GM21737 (cell line): ENCODE measurements at regions not wholly inside any gene's neighbourhood (a gene's known extent, or its start where the extent isn't known, plus 50 kb on each side); places are given as distances from the start of the nearest gene placed in this dataset.
"Not testable (repeated sequence)": the region's sequence is repeated elsewhere in the genome, so short reads cannot be mapped to it uniquely, and the experiment has no call there.

ENCODE experiments used
- ATAC-seq: cut with Tn5 transposase; IDR thresholded peaks from one replicate; pipeline ENCODE4 v1.9.1; 2021; ENCODE audit warnings: mild to moderate bottlenecking, moderate library complexity; ENCODE audit not compliant: unreplicated experiment

- peak; percentile 30 for ATAC-seq
Observed at GRCh38 chr4:49153011-49153410, 166.9 kb downstream of the CWH43 start.

DNA sequence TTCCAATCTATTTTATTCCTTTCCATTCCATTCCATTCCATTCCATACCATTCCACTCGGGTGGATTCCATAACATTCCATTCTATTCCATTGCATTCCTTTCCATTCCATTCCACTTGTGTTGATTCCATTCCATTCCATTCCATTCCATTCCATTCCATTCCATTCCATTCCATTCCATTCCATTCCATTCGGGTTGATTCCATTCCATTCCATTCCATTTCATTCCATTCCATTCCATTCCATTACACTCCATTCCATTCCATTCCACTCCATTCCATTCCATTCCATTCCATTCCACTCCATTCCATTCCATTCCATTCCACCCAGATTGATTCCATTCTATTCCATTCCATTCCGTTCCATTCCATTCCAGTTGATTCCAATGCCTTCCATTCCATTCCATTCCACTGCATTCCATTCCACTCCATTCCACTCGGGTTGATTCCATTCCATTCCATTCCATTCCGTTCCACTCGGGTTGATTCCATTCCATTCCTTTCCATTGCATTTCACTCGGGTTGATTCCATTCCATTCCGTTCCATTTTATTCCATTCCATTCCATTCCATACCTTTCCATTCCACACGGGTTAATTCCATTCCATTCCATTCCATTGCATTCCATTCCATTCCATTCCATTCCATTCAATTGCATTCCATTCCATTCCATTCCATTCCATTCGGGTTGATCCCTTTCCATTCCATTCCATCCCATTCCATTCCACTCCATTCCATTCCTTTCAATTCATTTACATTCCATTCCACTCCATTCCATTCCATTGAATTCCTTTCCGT lies 168.4 kb downstream of the CWH43 start:
- peak; percentile 63 for ATAC-seq

DNA sequence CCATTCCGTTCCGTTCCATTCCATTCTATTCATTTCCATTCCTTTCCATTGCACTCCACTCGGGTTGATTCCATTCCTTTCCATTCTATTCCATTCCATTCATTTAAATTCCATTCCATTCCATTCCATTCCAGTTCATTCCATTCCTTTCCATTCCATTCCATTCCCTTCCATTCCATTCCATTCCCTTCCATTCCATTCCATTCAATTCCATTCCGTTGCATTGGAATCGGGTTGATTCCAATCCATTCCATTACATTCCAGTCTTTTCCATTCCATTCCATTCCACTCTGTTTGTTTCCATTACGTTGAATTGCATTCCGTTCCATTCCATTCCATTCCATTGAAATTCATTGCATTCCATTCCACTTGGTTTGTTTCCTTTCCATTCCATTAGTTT lies 169.2 kb downstream of the CWH43 start:
- ATAC-seq, result not testable (repeated sequence)

GRCh38 chr4:49156309-49156708 lies 170.2 kb downstream of the CWH43 start:
- ATAC-seq, result peak; percentile 32

DNA sequence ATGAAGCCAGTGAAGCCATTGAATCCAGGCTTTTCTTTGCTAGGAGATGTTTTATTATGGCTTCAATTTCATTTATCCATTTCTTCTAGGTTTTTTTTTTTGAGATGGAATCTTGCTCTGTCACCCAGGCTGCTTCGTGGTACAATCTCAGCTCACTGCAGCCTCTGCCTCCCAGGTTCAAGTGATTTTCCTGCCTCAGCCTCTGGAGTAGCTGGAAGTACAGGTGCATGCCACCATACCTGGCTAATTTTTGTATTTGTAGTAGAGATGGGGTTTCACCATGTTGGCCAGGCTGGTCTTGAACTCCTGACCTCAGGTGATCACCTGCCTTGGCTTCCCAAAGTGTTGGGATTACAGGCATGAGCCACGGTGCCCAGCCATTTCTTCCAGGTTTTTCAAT lies 171.6 kb downstream of the CWH43 start:
- ATAC-seq, result not testable (repeated sequence)

DNA sequence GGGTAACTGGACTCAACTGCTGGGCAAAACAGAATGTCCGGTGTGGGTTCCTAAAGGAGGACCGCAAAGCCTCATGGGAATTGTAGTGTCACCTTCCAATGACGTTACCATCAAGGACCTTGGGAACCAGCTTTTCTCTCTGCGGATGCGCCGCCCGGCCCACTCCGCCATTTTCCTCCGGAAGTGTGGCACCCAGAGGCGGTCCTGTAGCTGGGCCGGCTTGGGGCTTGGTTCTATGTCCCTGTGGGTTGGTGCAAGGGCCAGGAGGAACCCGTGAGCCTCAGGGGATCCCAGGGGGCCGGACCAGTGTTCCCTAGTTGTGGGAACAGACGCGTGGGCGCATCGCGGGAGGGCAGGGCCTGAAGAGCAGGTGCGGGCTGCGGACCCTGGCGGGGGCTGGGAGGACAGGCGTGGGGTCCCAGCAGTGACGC lies 175.1 kb downstream of the CWH43 start:
- ATAC-seq, result not testable (repeated sequence)

DNA sequence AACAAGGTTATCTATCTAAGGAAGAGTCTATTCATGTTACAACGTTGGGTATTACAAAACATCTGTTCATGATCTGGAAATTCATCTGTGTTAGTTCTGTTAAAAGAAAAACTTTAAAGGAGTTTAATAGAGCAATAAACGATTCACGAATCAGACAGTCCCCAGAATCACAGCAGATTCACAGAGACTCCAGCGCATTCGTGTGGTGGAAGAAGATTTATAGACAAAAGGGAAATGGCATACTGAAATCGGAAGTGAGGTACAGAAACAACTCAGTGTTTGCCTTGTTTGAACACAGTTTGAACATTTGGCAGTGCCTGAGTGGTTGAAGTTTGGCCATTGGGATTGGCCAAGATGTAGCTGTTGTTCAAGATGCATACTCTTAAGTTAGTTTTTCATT lies 178.8 kb downstream of the CWH43 start:
- ATAC-seq, result not testable (repeated sequence)

- not testable (repeated sequence) for ATAC-seq
Observed at GRCh38 chr4:49177847-49178246, 191.8 kb downstream of the CWH43 start.

GRCh38 chr4:49181088-49181487 lies 195.0 kb downstream of the CWH43 start:
- ATAC-seq, result not testable (repeated sequence)

DNA sequence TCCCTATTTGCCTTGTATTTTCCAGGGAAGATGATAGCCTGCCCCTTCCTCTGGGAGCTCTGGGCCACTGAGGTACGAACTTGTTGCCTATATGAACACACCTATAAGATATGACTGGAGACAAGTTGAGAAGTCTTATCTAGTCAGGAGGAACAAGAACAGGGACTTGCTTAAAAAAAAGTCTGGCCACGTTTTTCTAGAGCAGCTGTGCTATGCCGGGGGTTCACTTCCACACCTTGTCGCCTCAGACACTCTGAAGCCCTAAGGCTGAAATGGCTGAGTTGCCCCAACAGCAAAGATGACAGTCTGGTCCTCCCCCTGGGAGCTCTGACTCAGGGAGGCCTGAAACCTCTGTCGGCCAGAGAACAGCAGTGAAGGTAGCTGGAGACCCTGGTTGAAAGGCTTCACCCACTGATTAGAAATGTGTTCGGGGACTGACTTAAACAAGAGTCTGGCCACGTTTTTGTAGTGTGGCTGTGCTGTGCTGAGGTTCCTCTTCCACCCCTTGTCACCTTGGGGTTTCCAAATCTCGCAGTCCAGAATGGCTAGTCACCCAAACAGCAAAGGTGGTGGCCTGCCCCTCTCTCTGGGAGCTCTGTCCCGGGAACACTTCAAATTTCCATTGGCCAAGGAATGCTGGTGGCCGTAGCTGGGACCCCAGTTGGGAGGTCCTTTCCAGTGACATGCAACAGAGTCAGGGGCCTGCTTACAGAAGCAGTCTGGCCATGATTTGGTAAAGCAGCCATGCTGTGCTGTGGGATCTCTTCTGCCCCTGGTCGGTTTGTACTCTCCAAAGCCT lies 225.5 kb downstream of the CWH43 start:
- ATAC-seq, result not testable (repeated sequence)

DNA sequence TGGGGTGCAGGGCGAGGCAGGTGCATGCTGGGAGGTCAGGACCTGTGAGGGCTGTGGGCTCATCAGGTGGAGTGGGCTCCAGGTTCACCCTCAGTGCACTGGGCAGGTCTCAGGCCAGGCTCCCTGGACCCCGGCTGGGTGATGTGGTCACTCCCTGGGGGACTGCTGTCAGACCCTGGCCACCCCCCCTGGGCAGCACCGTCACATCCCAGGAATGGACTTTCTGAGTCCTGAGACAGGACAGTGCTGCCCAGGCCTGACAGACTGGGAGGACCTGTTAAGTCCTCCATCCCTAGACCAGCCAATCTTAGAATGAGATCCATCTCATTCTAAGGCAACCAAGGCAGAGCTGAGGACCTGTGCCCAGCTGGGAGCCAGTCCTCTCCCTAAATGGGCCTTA lies 227.2 kb downstream of the CWH43 start:
- not testable (repeated sequence) for ATAC-seq

GRCh38 chr4:49213750-49214149 lies 227.7 kb downstream of the CWH43 start:
- ATAC-seq, result not testable (repeated sequence)

DNA sequence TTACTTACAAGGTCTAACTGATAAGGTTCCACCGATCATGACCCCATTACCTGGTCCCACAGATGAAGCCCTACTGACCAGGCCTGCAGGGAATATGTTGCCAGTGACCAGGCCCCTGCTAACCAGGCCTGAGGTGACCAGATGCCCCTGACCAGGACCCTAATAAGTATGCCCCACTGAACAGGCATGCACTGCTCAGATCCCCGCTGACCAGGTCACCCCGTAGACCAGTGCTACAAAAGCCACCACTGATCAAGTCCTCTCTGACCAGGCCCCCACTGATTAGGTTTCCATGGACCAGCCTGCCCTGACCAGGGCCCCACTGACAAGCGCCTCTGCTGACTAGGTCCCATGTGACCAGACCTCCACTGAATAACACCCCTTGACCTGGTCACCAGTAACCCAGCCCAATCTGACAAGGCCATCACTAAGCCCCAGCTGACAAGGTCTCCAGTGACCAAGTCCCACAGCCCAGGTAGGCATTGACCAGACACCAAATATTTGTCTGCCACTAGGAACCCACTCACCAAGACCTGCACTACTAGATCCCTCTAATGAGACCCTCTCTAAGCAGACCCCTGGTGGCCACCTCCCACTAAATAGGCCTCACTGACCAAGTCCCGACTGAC lies 228.5 kb downstream of the CWH43 start:
- ATAC-seq, result not testable (repeated sequence)

DNA sequence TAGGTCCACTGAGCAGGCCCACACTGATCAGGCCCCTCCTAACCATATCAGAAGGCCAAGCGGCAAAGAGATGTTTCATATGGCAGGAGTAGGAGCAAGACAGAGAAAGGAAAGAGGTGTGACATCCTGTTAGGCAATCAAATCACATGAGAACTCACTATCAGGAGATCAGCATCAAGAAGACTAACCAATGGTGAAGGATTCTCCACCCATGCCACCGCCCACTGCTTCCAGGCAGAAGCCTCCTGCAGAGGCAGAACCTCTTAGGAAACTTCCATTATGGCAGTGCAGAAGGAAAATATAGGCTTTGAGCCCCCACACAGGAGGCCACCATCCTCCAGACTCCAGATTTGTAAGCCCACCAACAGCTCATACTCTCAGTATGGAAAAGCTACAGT lies 229.0 kb downstream of the CWH43 start:
- not testable (repeated sequence) for ATAC-seq

- ATAC-seq, result not testable (repeated sequence)
Observed at GRCh38 chr4:49216606-49217005, 230.5 kb downstream of the CWH43 start.

DNA sequence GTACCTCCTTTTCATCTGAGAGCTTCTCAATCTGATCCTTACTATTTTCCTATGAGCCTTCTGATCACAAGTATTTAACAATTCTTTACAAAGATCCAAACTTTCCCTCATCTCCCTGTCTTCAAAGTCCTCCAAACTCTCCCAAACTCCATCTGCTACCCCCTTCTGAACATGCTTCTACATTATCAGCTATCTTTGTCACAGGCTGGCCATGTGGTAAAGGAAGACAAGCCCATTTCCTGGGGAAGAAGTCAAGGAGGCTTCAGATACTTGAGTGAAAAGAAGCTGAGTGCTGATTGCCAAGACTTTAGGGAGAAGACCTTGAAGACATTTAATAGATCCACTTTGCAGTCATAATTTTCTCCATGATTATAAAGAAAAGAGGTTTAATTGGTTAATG lies 231.4 kb downstream of the CWH43 start:
- ATAC-seq, result no peak

GRCh38 chr4:49218094-49218493 lies 232.0 kb downstream of the CWH43 start:
- ATAC-seq, result not testable (repeated sequence)

DNA sequence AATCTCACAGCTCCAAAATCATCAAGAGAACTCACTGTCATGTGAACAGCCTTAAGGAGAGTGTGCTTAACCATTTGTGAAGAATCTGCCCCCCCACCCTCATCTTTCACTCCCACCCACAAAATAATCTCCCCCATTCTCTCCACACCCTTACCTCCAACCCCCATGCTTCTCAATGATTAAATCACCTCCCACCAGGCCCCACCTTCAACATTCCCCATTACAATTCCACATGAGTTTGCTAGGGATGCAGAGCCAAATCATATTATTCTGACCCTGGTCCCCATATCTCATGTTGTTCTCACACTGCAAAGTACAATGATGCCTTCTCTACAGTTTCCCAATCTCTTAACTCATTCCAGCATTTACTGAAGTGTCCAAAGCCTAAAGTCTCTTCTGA lies 232.9 kb downstream of the CWH43 start:
- not testable (repeated sequence) for ATAC-seq

GRCh38 chr4:49219489-49220225 lies 233.6 kb downstream of the CWH43 start:
- not testable (repeated sequence) for ATAC-seq

GRCh38 chr4:49221209-49221608 lies 235.1 kb downstream of the CWH43 start:
- ATAC-seq, result no peak

- ATAC-seq, result not testable (repeated sequence)
Observed at GRCh38 chr4:49222810-49223209, 236.7 kb downstream of the CWH43 start.
